HUES6 (cell line): ENCODE measurements at regions not wholly inside any gene's neighbourhood (a gene's known extent, or its start where the extent isn't known, plus 50 kb on each side); places are given as distances from the start of the nearest gene placed in this dataset.

Source experiments
- H3K27ac ChIP-seq: 2 replicates; pipeline ENCODE4 v1.7.0; 2013; ENCODE audit warnings: low read depth, mild to moderate bottlenecking, low read length, inconsistent platforms
- H3K27me3 ChIP-seq: 2 replicates; pipeline ENCODE4 v1.6.1; 2013; ENCODE audit warnings: low read length; ENCODE audit not compliant: control insufficient read depth, insufficient read depth
- H3K36me3 ChIP-seq: 2 replicates; pipeline ENCODE4 v1.6.1; 2013; ENCODE audit warnings: low read length; ENCODE audit not compliant: control insufficient read depth, insufficient read depth
- H3K4me1 ChIP-seq: 2 replicates; pipeline ENCODE4 v1.6.1; 2013; ENCODE audit warnings: low read length; ENCODE audit not compliant: control insufficient read depth, insufficient read depth
- H3K4me3 ChIP-seq: 2 replicates; pipeline ENCODE4 v1.5.1; 2013; ENCODE audit warnings: low read depth, low read length
- H3K9ac ChIP-seq: one replicate; pipeline ENCODE4 v1.6.1; 2013; ENCODE audit warnings: mild to moderate bottlenecking, low read length
- H3K9me3 ChIP-seq: 2 replicates; pipeline ENCODE4 v1.6.1; 2013; ENCODE audit warnings: low read depth, low read length; ENCODE audit not compliant: control insufficient read depth, insufficient read depth

DNA sequence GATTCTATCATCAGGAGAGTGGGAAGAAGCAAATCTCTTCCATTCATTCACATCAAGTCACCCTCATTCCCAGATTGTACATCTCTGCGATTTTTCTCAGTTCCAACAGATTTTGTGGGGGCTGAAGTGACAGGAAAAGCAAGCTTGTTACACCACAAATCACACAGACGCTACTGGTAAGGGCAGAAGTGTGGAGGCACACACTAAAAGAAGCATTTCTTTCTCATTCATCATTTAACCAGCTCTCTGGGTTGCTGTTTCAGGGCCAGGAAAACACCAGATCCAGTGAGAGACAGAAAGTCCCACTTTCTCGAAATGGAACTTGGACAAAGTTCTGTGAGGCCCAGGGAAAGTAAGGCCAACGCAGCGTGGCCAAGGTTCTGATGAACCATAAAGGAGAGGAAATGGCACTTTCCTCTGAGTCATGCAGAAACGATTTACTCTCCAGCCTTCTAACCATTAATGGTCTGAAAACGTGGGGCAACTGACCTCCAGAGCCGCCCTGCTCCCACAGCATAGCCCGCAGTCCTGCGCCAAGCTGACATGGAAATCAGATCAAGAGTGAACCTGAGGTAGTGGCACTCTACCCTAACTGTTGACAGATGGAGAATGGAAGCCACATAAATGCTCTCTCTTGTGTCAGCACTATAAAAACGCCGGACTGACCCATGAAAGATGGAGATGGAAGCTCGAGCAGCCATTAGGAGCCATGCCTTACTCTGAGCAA is 191.0 kb downstream of the C1D start:
- Histone ChIP-seq H3K9me3 (peaks cover 6% of the 10 kb centered on the region), H3K27me3 (no peaks in the 10 kb centered on the region), H3K9ac (no peak overlapping the region), H3K4me1 (peaks cover 8% of the 10 kb centered on the region; the same call in 1 of the 2 replicates), H3K36me3 (no peaks in the 10 kb centered on the region), H3K27ac (no peak overlapping the region), H3K4me3 (no peak overlapping the region)

DNA sequence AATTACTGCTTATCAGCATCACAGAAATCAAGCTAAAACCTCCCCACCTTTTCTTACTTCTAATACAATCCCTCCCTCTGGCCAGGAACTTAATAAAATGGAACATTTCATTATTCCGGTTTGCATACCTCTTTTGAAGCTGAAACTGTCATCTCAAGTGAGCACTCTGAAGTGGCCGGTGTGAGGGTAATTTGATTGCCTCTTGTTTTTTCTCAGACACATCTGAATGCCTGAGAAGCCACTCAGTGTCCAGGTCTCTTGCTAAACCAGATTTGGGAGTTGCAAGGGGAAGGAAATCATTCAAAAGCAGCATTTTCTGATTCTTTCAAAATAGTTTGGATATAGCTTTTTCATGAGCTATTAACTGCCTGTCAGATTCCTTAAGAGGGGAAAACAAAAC is 190.3 kb downstream of the C1D start:
- no peaks in the 10 kb centered on the region for H3K36me3 ChIP-seq
- H3K9me3 ChIP-seq: peaks cover 6% of the 10 kb centered on the region
- no peak overlapping the region for H3K27ac ChIP-seq
- H3K4me1 ChIP-seq: peaks cover 13% of the 10 kb centered on the region
- H3K4me3 ChIP-seq: no peak overlapping the region
- no peak overlapping the region for H3K9ac ChIP-seq
- no peaks in the 10 kb centered on the region for H3K27me3 ChIP-seq

DNA sequence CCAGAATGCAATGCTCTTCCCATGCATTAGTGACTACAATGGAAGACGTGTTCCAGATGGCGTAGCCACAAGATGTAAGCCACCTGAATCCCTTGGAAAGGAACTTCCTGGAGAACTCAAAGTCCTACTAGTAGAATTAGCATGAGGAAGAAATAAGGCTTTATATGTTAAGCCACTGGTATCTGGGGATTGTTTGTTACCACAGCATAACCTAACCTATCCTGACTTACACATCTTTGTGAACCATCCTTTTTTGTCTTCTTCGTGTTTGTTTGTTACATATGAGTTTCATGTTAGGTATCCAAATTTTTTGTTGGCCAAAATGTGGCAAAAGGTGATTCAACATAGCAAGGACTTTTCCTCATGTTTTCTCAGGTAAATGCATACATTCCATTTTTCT is 188.9 kb downstream of the C1D start:
- Histone ChIP-seq H3K9me3 (peaks cover 6% of the 10 kb centered on the region), H3K27me3 (no peaks in the 10 kb centered on the region), H3K4me3 (no peak overlapping the region), H3K9ac (no peak overlapping the region), H3K27ac (no peak overlapping the region), H3K4me1 (peaks cover 13% of the 10 kb centered on the region), H3K36me3 (no peaks in the 10 kb centered on the region)

DNA sequence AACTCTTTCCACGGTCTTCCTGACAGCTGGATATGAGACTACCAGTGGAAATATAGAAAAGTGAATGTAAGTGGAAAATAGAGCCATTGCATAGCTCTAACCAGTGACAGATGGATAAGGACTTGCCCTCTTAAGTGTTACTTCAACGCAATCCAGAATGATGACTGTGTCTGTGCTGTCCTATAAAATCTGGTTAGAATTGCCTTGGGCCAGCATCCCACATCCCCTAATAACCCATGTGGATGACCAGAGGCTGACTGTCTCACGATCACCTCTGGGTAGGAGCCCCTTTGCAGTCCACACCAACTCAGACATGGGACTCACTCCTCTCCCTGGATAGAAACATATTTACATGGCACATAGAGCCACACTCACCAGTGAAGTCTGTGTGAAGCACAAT is 186.6 kb downstream of the C1D start:
- H3K4me3 ChIP-seq: no peak overlapping the region
- peaks cover 16% of the 10 kb centered on the region for H3K4me1 ChIP-seq
- no peak overlapping the region for H3K9ac ChIP-seq
- peaks cover 6% of the 10 kb centered on the region for H3K9me3 ChIP-seq
- no peak overlapping the region for H3K27ac ChIP-seq
- no peaks in the 10 kb centered on the region for H3K36me3 ChIP-seq
- H3K27me3 ChIP-seq: no peaks in the 10 kb centered on the region

DNA sequence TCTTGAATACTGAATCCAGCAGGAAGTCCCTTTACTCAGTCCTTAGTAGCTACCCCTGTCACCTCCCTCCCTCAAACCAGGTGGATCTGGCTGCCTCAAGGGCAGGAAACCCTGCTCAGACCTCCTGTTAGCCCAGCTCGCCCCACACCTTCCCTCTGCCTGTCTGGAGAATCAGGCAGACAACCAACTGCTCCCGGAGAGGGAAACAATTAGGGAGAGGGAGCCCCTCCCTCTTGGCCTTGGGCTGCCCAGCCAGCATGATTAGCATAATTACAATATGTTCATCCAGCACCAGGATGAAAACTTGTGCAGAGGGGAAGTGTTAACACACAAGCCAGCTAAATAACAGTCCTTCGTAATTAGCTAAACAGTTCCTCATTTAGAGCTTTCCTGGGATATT is 185.5 kb downstream of the C1D start:
- H3K36me3 ChIP-seq: no peaks in the 10 kb centered on the region
- no peak overlapping the region for H3K9ac ChIP-seq
- no peak overlapping the region for H3K27ac ChIP-seq
- H3K4me3 ChIP-seq: no peak overlapping the region
- peaks cover 6% of the 10 kb centered on the region for H3K9me3 ChIP-seq
- no peaks in the 10 kb centered on the region for H3K27me3 ChIP-seq
- peaks cover 10% of the 10 kb centered on the region for H3K4me1 ChIP-seq

DNA sequence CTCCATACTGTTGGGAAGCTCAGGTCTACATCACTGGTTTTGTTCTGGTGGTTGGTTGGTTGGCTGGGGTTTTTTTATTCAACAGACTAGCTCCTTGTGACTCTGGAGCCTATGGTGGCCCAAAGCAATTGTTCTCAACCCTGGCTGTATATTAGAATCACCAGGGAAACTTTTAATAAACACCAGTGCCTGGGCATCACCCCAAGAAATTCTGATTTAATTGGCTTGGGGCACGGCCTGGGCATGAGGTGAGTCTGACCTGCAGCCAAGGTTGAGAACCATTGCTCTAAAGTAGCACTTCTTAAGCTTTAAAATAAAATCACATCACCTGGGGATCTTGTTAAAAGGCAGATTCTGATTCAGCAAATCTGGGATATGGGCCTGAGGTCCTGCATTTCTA is 184.1 kb downstream of the C1D start:
- peaks cover 8% of the 10 kb centered on the region for H3K4me1 ChIP-seq
- H3K9me3 ChIP-seq: peaks cover 3% of the 10 kb centered on the region

DNA sequence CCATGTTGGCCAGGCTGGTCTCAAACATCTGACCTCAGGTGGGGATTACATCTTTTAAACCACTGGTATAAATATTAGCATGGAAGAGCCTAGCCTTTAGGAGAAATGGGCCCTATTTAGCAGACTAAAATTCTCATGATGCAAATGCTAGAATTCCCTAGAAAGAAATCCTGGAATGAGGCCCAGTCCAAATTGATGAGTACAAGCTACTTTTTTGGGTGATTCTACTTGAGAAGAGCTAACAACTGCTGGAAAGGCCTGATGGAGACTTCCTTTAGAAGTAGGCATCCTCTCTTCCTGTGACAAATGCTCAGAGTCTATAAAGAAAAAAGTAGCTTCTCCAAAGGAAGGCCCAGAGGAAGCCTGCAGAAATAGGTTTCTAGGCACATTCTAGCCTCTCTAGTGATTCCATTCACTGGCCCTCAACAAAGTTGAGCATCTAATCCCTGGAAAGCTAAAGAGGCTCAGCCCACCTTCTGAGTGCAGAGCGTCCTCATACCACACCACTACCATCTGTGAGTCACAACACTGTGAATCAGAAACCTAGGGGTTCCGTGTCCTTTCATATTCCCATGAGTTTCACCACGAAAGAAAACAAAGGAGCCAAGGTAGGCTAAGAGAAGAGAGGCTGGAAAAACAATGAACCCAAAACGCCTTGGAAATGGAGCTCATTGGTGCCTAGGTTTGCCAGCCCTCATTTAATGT is 183.1 kb downstream of the C1D start:
- H3K9me3 ChIP-seq: no peaks in the 10 kb centered on the region
- peaks cover 8% of the 10 kb centered on the region for H3K4me1 ChIP-seq
- no peak overlapping the region for H3K4me3 ChIP-seq
- H3K36me3 ChIP-seq: no peaks in the 10 kb centered on the region
- H3K27me3 ChIP-seq: no peaks in the 10 kb centered on the region
- H3K27ac ChIP-seq: no peak overlapping the region
- no peak overlapping the region for H3K9ac ChIP-seq

More for the DNA sequence above, 184.1 kb downstream of the C1D start:
- no peaks in the 10 kb centered on the region for H3K27me3 ChIP-seq
- H3K9ac ChIP-seq: no peak overlapping the region
- H3K4me3 ChIP-seq: no peak overlapping the region
- no peak overlapping the region for H3K27ac ChIP-seq
- no peaks in the 10 kb centered on the region for H3K36me3 ChIP-seq

DNA sequence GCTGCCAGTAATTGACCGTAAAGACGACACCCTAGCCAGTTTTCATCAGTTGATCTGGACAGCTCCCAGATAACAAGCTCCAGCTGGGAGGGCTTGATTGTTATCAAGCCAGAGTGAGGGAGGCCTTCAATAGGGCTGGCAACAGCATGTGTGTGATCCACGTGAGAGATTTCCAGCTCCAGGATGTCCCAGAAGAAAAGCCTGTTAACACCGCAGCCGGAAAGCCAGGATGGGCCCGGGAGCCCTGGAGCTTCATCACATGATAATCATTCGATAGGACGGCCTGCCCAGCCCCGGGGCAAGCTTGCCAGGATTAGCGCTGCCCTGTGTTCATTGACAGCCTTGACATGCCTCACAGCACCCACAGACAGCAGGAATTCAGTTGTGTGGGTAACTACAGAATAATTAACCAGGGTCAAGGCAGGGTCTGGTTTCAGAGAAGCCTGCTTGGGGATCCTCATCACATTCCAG is 182.5 kb downstream of the C1D start:
- Histone ChIP-seq H3K27ac (no peak overlapping the region), H3K36me3 (no peaks in the 10 kb centered on the region), H3K4me3 (no peak overlapping the region)

DNA sequence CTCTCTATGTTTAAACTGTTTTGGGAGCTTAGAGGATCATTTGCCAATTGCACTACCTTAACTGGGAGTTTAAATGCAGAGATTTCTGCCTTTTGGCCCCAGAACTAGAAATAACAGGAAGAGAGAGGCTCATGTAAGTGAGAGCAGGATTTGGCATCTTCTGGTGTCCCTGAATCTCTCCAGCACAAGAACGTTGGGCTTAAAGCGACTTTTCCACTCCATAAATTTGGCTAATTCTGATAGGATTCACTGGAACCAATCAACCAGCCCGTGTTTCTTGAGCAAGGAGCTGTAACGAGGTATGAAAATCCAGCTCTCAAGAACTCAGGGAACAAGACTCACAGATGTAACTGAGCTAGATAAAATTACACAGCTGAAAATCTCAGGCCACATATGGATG is 181.0 kb downstream of the C1D start:
- Histone ChIP-seq H3K4me3 (no peak overlapping the region), H3K9ac (no peak overlapping the region), H3K27me3 (no peaks in the 10 kb centered on the region), H3K27ac (no peak overlapping the region), H3K36me3 (no peaks in the 10 kb centered on the region), H3K9me3 (no peaks in the 10 kb centered on the region), H3K4me1 (peaks cover 8% of the 10 kb centered on the region)

More for the DNA sequence above, 182.5 kb downstream of the C1D start:
- no peaks in the 10 kb centered on the region for H3K27me3 ChIP-seq
- peaks cover 8% of the 10 kb centered on the region for H3K4me1 ChIP-seq
- no peak overlapping the region for H3K9ac ChIP-seq
- H3K9me3 ChIP-seq: no peaks in the 10 kb centered on the region

DNA sequence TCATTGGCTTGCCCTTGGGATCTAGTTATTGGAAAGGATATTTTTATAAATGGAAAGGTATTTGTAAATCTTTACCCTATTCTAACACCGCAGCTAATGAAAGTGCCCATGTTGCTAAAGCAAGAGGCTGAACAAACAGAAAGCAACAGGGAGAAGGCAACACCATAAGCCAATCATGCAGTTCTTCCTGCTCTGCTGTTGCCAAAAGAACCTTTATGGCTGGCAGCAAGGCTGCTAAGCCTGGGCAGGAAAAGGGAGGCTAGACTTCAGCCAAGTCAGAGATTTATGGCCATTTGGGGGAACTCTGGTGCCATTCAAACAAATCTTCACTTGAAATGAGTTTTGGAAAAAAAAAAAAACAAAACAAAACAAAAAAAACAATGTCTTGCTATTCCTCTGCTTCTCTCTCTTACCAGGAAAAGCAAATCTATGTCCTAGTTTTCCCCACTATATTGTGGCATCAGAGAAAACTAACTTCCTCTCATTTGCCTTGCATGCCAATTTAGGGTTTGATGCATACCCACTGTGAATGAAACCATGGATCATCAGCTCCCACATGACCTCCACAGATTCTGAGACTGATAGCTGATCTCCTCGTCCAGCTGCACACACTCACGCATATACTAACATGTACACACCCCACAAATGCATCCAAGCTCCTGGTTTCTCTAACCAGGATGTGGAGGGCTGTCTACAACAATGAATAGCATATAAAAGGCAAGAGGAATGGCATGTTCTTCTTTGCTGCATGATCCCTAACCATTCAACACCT is 179.3 kb downstream of the C1D start:
- Histone ChIP-seq H3K9me3 (no peaks in the 10 kb centered on the region), H3K27ac (no peak overlapping the region), H3K4me1 (peaks cover 2% of the 10 kb centered on the region; the same call in 1 of the 2 replicates), H3K36me3 (no peaks in the 10 kb centered on the region), H3K27me3 (no peaks in the 10 kb centered on the region), H3K9ac (no peak overlapping the region), H3K4me3 (no peak overlapping the region)
